ENCODE measurements at regions not wholly inside any gene's neighbourhood (a gene's known extent, or its start where the extent isn't known, plus 50 kb on each side); places are given as distances from the start of the nearest gene placed in this dataset.

DNA sequence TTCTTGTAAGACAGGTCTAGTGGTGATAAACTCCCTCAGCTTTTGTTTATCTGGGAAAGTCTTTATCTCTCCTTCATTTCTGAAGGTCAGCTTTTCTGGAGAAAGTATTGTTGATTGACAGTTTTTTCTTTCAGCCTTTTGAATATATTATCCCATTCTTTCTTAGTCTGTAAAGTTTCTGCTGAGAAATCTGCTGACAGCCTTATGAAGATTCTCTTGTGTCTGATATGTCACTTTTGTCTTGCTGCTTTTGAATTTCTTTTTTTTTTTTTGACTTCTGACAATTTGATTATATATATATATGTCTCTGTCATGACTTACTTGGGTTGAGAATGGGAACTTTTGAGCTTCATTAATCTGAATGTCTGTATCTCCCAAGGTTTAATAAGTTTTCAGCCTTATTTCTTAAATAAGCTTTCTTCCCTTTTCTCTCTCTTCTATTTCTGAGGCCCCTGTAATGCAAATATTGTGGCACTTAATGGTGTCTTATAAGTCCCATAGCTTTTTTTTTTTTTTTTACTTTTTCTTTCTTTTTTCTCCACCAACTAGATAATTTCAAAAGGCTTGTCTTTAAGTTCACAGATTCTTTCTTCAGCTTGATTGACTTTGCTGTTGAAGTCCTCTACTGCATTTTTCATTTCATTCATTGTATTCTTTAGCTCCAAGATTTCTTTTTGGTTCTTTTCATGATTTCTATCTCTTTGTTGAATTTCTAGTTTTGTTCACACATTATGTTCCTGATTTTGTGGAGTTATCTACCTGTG, 81.4 kb upstream of the IL6 start (continued):
- TF ChIP-seq KAT7 (CRISPR knock-in tag; IDR thresholded peaks at IDR 0.05; ENCODE audit: borderline replicate concordance): no peak
- no peak for TF ChIP-seq FOXP1 (CRISPR knock-in tag; IDR thresholded peaks at IDR 0.05; ENCODE audit: borderline replicate concordance)
- no peak for TF ChIP-seq PRRX2 (CRISPR knock-in tag; IDR thresholded peaks at IDR 0.05)
- no peak for TF ChIP-seq ATF1 (CRISPR knock-in tag; IDR thresholded peaks at IDR 0.05)
- no peak for TF ChIP-seq RORB (CRISPR knock-in tag; IDR thresholded peaks at IDR 0.05)
- TF ChIP-seq, protein P1, sequence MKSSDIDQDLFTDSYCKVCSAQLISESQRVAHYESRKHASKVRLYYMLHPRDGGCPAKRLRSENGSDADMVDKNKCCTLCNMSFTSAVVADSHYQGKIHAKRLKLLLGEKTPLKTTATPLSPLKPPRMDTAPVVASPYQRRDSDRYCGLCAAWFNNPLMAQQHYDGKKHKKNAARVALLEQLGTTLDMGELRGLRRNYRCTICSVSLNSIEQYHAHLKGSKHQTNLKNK (CRISPR knock-in tag; IDR thresholded peaks at IDR 0.05): no peak
- TF ChIP-seq TEAD1 (CRISPR knock-in tag; IDR thresholded peaks at IDR 0.05): no peak
- TF ChIP-seq ELF4 (CRISPR knock-in tag; IDR thresholded peaks at IDR 0.05; ENCODE audit: low read depth): no peak
- TF ChIP-seq JUN (CRISPR knock-in tag; IDR thresholded peaks at IDR 0.05): no peak
- no peak for TF ChIP-seq ZNF416 (CRISPR knock-in tag; IDR thresholded peaks at IDR 0.05)
- TF ChIP-seq CREM (CRISPR knock-in tag; IDR thresholded peaks at IDR 0.05): no peak
- TF ChIP-seq, protein P2, sequence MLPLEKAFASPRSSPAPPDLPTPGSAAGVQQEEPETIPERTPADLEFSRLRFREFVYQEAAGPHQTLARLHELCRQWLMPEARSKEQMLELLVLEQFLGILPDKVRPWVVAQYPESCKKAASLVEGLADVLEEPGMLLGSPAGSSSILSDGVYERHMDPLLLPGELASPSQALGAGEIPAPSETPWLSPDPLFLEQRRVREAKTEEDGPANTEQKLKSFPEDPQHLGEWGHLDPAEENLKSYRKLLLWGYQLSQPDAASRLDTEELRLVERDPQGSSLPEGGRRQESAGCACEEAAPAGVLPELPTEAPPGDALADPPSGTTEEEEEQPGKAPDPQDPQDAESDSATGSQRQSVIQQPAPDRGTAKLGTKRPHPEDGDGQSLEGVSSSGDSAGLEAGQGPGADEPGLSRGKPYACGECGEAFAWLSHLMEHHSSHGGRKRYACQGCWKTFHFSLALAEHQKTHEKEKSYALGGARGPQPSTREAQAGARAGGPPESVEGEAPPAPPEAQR (CRISPR knock-in tag; IDR thresholded peaks at IDR 0.05): no peak
- TF ChIP-seq IRF2 (CRISPR knock-in tag; IDR thresholded peaks at IDR 0.05; ENCODE audit: borderline replicate concordance, low read depth): no peak
- TF ChIP-seq, protein P3, sequence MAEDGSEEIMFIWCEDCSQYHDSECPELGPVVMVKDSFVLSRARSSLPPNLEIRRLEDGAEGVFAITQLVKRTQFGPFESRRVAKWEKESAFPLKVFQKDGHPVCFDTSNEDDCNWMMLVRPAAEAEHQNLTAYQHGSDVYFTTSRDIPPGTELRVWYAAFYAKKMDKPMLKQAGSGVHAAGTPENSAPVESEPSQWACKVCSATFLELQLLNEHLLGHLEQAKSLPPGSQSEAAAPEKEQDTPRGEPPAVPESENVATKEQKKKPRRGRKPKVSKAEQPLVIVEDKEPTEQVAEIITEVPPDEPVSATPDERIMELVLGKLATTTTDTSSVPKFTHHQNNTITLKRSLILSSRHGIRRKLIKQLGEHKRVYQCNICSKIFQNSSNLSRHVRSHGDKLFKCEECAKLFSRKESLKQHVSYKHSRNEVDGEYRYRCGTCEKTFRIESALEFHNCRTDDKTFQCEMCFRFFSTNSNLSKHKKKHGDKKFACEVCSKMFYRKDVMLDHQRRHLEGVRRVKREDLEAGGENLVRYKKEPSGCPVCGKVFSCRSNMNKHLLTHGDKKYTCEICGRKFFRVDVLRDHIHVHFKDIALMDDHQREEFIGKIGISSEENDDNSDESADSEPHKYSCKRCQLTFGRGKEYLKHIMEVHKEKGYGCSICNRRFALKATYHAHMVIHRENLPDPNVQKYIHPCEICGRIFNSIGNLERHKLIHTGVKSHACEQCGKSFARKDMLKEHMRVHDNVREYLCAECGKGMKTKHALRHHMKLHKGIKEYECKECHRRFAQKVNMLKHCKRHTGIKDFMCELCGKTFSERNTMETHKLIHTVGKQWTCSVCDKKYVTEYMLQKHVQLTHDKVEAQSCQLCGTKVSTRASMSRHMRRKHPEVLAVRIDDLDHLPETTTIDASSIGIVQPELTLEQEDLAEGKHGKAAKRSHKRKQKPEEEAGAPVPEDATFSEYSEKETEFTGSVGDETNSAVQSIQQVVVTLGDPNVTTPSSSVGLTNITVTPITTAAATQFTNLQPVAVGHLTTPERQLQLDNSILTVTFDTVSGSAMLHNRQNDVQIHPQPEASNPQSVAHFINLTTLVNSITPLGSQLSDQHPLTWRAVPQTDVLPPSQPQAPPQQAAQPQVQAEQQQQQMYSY (CRISPR knock-in tag; IDR thresholded peaks at IDR 0.05): no peak

DNA sequence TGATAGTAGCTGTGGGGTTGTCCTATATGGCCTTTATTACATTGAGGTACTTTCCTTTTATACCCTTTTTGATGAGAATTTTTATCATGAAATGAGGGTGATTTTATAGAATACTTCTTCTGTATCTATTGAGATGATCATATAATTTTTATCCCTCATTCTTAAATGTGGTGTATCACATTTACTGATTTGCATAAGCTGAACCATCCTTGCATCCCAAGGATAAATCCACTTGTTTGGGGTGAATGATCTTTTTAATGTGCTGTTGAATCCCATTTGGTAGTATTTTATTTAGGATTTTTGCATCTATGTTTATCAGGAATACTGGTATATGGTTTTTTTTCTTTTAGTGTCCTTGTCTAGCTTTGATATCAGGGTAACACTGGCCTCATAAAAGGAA, 84.5 kb upstream of the IL6 start:
- H3K27ac Mint-ChIP-seq: no peak overlapping the region
- ChIA-PET POLR2A (no interaction called here), CTCF (no interaction called here)
- H3K4me3 Mint-ChIP-seq: no peak overlapping the region
- no peaks in the 10 kb centered on the region for H3K4me1 Mint-ChIP-seq
- TF ChIP-seq NR1H2 (CRISPR knock-in tag; IDR thresholded peaks at IDR 0.05): no peak
- no peak for TF ChIP-seq ZNF121 (CRISPR knock-in tag; IDR thresholded peaks at IDR 0.05)
- TF ChIP-seq, protein P4, sequence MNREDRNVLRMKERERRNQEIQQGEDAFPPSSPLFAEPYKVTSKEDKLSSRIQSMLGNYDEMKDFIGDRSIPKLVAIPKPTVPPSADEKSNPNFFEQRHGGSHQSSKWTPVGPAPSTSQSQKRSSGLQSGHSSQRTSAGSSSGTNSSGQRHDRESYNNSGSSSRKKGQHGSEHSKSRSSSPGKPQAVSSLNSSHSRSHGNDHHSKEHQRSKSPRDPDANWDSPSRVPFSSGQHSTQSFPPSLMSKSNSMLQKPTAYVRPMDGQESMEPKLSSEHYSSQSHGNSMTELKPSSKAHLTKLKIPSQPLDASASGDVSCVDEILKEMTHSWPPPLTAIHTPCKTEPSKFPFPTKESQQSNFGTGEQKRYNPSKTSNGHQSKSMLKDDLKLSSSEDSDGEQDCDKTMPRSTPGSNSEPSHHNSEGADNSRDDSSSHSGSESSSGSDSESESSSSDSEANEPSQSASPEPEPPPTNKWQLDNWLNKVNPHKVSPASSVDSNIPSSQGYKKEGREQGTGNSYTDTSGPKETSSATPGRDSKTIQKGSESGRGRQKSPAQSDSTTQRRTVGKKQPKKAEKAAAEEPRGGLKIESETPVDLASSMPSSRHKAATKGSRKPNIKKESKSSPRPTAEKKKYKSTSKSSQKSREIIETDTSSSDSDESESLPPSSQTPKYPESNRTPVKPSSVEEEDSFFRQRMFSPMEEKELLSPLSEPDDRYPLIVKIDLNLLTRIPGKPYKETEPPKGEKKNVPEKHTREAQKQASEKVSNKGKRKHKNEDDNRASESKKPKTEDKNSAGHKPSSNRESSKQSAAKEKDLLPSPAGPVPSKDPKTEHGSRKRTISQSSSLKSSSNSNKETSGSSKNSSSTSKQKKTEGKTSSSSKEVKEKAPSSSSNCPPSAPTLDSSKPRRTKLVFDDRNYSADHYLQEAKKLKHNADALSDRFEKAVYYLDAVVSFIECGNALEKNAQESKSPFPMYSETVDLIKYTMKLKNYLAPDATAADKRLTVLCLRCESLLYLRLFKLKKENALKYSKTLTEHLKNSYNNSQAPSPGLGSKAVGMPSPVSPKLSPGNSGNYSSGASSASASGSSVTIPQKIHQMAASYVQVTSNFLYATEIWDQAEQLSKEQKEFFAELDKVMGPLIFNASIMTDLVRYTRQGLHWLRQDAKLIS (CRISPR knock-in tag; IDR thresholded peaks at IDR 0.05; ENCODE audit: borderline replicate concordance): no peak
- TF ChIP-seq, protein P5, sequence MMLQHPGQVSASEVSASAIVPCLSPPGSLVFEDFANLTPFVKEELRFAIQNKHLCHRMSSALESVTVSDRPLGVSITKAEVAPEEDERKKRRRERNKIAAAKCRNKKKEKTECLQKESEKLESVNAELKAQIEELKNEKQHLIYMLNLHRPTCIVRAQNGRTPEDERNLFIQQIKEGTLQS (CRISPR knock-in tag; conservative IDR thresholded peaks at IDR 0.05): no peak
- TF ChIP-seq, protein P6, sequence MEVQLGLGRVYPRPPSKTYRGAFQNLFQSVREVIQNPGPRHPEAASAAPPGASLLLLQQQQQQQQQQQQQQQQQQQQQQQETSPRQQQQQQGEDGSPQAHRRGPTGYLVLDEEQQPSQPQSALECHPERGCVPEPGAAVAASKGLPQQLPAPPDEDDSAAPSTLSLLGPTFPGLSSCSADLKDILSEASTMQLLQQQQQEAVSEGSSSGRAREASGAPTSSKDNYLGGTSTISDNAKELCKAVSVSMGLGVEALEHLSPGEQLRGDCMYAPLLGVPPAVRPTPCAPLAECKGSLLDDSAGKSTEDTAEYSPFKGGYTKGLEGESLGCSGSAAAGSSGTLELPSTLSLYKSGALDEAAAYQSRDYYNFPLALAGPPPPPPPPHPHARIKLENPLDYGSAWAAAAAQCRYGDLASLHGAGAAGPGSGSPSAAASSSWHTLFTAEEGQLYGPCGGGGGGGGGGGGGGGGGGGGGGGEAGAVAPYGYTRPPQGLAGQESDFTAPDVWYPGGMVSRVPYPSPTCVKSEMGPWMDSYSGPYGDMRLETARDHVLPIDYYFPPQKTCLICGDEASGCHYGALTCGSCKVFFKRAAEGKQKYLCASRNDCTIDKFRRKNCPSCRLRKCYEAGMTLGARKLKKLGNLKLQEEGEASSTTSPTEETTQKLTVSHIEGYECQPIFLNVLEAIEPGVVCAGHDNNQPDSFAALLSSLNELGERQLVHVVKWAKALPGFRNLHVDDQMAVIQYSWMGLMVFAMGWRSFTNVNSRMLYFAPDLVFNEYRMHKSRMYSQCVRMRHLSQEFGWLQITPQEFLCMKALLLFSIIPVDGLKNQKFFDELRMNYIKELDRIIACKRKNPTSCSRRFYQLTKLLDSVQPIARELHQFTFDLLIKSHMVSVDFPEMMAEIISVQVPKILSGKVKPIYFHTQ (CRISPR knock-in tag; IDR thresholded peaks at IDR 0.05): no peak
- no peak for TF ChIP-seq ZNF138 (CRISPR knock-in tag; conservative IDR thresholded peaks at IDR 0.05)
- TF ChIP-seq NFATC4 (CRISPR knock-in tag; IDR thresholded peaks at IDR 0.05): no peak
- no peak for TF ChIP-seq GTF2I (CRISPR knock-in tag; conservative IDR thresholded peaks at IDR 0.05)
- no peak for TF ChIP-seq SMAD3 (CRISPR knock-in tag; IDR thresholded peaks at IDR 0.05; ENCODE audit: borderline replicate concordance)
- TF ChIP-seq JAZF1 (CRISPR knock-in tag; IDR thresholded peaks at IDR 0.05): no peak
- peaks cover 3% of the 10 kb centered on the region; the same call in 1 of the 2 replicates for H3K27me3 Mint-ChIP-seq (ENCODE audit: low read depth)
- H3K36me3 Mint-ChIP-seq: peaks cover 56% of the 10 kb centered on the region
- H3K9me3 Mint-ChIP-seq: peaks cover 58% of the 10 kb centered on the region
- no peak for ATAC-seq
- no peak for DNase-seq (ENCODE audit: low spot score)

Data from WTC11 (cell line).